Retinal pigment epithelial cell (primary cell): ENCODE measurements at regions not wholly inside any gene's neighbourhood (a gene's known extent, or its start where the extent isn't known, plus 50 kb on each side); places are given as distances from the start of the nearest gene placed in this dataset.
"Not testable (repeated sequence)": the region's sequence is repeated elsewhere in the genome, so short reads cannot be mapped to it uniquely, and the experiment has no call there.

Source experiments
- DNase-seq: peaks from one replicate; pipeline ENCODE4 v3.0.0-alpha.2; 2010; ENCODE audit warnings: low read depth
- H3K4me3 ChIP-seq: 2 replicates; pipeline ENCODE4 v1.5.1; 2011; ENCODE audit warnings: mild to moderate bottlenecking, low read length, control low read depth, moderate library complexity
- CTCF ChIP-seq: conservative IDR thresholded peaks from 2 replicates; pipeline ENCODE4 v1.5.1; 2011; ENCODE audit warnings: low read depth, low read length, control low read depth, inconsistent platforms

GRCh38 chr6:1445650-1446330, 56.4 kb downstream of the FOXF2 start:
- TF ChIP-seq CTCF = no peak
- DNase-seq = no peak
- H3K4me3 ChIP-seq = no peak overlapping the region

GRCh38 chr6:1449896-1450295, 60.5 kb downstream of the FOXF2 start:
- DNase-seq = no peak
- no peak overlapping the region for H3K4me3 ChIP-seq
- no peak for TF ChIP-seq CTCF

- no peak overlapping the region for H3K4me3 ChIP-seq
- DNase-seq = no peak
- TF ChIP-seq CTCF = no peak
Observed at GRCh38 chr6:1453024-1453423, 63.6 kb downstream of the FOXF2 start.

GRCh38 chr6:1456816-1457215, 67.4 kb downstream of the FOXF2 start:
- H3K4me3 ChIP-seq, DNase-seq: not testable (repeated sequence)

GRCh38 chr6:1461207-1461606, 71.8 kb downstream of the FOXF2 start:
- no peak for TF ChIP-seq CTCF
- DNase-seq = no peak
- no peak overlapping the region for H3K4me3 ChIP-seq

- no peak for TF ChIP-seq CTCF
- H3K4me3 ChIP-seq = no peak overlapping the region
- no peak for DNase-seq
Observed at GRCh38 chr6:1461736-1462135, 72.4 kb downstream of the FOXF2 start.

- no peak for DNase-seq
- no peak overlapping the region for H3K4me3 ChIP-seq
- TF ChIP-seq CTCF = no peak
Observed at GRCh38 chr6:1463275-1463674, 73.9 kb downstream of the FOXF2 start.
